PC-9 (cell line): ENCODE measurements at regions not wholly inside any gene's neighbourhood (a gene's known extent, or its start where the extent isn't known, plus 50 kb on each side); places are given as distances from the start of the nearest gene placed in this dataset.

Experiments
- BruUV-seq: library from RNA; stranded (reverse); fragments of 400-500 nt; replicated peaks from 2 replicates; lab custom pipeline; 2021; lab: Mats Ljungman, UMichigan
- CTCF ChIA-PET: fragments of 300-600 bp; sonication (Branson Sonifier 250); formaldehyde crosslinking; loops from one replicate; lab custom pipeline; 2022; ENCODE audit warnings: antibody characterized with exemption; lab: Charles Lee
- POLR2A ChIA-PET: fragments of 300-600 bp; sonication (Branson Sonifier 250); formaldehyde crosslinking; loops from one replicate; lab custom pipeline; 2022; ENCODE audit warnings: antibody characterized with exemption; ENCODE audit not compliant: unreplicated experiment; lab: Charles Lee
- DNase-seq, 2 experiments: peaks; one replicate each; pipeline versions ENCODE4 v3.0.0 to v3.0.0-alpha.2; 2015 to 2022; ENCODE audit warnings: mixed read lengths in 1 of 2
- H2AFZ ChIP-seq: fragments of 200-600 bp; sonication (generic); 2 replicates; pipeline ENCODE4 v1.8.1; 2017; ENCODE audit warnings: antibody characterized with exemption
- H3F3A ChIP-seq: fragments of 200-600 bp; sonication (generic); 2 replicates; pipeline ENCODE4 v1.8.1; 2017; ENCODE audit warnings: antibody characterized with exemption, mild to moderate bottlenecking, low read depth; ENCODE audit not compliant: insufficient read depth
- H3K27ac ChIP-seq: fragments of 200-600 bp; sonication (generic); 2 replicates; pipeline ENCODE4 v1.6.1; 2016; ENCODE audit warnings: mixed run types
- H3K27me3 ChIP-seq: fragments of 200-600 bp; sonication (generic); 2 replicates; pipeline ENCODE4 v1.6.1; 2016; ENCODE audit warnings: low read depth, mixed run types; ENCODE audit not compliant: insufficient read depth
- H3K36me3 ChIP-seq: fragments of 200-600 bp; sonication (generic); 2 replicates; pipeline ENCODE4 v1.6.1; 2016; ENCODE audit warnings: low read depth, mixed run types
- H3K4me1 ChIP-seq: fragments of 200-600 bp; sonication (generic); replicated peaks from 2 replicates; pipeline ENCODE4 v1.6.1; 2016; ENCODE audit warnings: mixed run types; ENCODE audit not compliant: insufficient read depth
- H3K4me2 ChIP-seq: fragments of 200-600 bp; sonication (generic); 2 replicates; pipeline ENCODE4 v1.6.1; 2017; ENCODE audit warnings: mixed run types
- H3K4me3 ChIP-seq: fragments of 200-600 bp; sonication (generic); 2 replicates; pipeline ENCODE4 v1.6.1; 2016; ENCODE audit warnings: mixed run types
- H3K79me2 ChIP-seq: fragments of 200-600 bp; sonication (generic); 2 replicates; pipeline ENCODE4 v1.6.1; 2017; ENCODE audit warnings: low read depth, mixed run types
- H3K9me2 ChIP-seq: fragments of 200-600 bp; sonication (generic); 2 replicates; pipeline ENCODE4 v1.8.1; 2017; ENCODE audit warnings: mild to moderate bottlenecking; ENCODE audit not compliant: insufficient read depth
- H3K9me3 ChIP-seq: fragments of 200-600 bp; sonication (generic); 2 replicates; pipeline ENCODE4 v1.8.1; 2016; ENCODE audit warnings: low read depth; ENCODE audit not compliant: insufficient read depth
- H4K20me1 ChIP-seq: fragments of 200-600 bp; sonication (generic); 2 replicates; pipeline ENCODE4 v1.8.1; 2017; ENCODE audit not compliant: insufficient read depth
- CTCF ChIP-seq: fragments of 200-600 bp; sonication (generic); conservative IDR thresholded peaks from 2 replicates; pipeline ENCODE4 v1.6.1; 2017; ENCODE audit warnings: mixed run types, antibody characterized with exemption, mild to moderate bottlenecking, moderate library complexity
- EZH2 ChIP-seq: fragments of 200-600 bp; sonication (generic); IDR thresholded peaks from 2 replicates; pipeline ENCODE4 v1.8.0; 2017; ENCODE audit warnings: antibody characterized with exemption, low read depth
- intact Hi-C: fragments of 100-400 bp; cut with micrococcal nuclease; formaldehyde crosslinking; loops from one replicate; pipeline ENCODE4 v1.10.0; 2022; ENCODE audit not compliant: unreplicated experiment

GRCh38 chr10:30229536-30229935 lies 119.5 kb downstream of the MTPAP start:
- Histone ChIP-seq H3K4me3 (no peak overlapping the region), H3K79me2 (no peaks in the 10 kb centered on the region), H3K9me2 (no peaks in the 10 kb centered on the region), H3K4me2 (no peak overlapping the region), H3K27me3 (no peaks in the 10 kb centered on the region), H3K9me3 (no peaks in the 10 kb centered on the region), H3K4me1 (peaks cover 11% of the 10 kb centered on the region), H3K36me3 (no peaks in the 10 kb centered on the region), H2AFZ (no peak overlapping the region), H3K27ac (no peak overlapping the region), H3F3A (no peaks in the 10 kb centered on the region; the same call in 1 of the 2 replicates), H4K20me1 (no peaks in the 10 kb centered on the region)
- intact Hi-C loops = loop anchor here (10.0 kb wide), 1 partner anchor 175 kb away; the partner anchor contains the start of gene JCAD
- CTCF ChIA-PET = no interaction called here
- POLR2A ChIA-PET = interaction anchor here (0.6 kb wide), 1 partner anchor 132 kb away, joined by 3 read pairs; no protein-coding TSS in a partner anchor
- DNase-seq = no peak
- no peak for TF ChIP-seq CTCF
- no peak for TF ChIP-seq EZH2
- no TSS peak for BruUV-seq

DNA sequence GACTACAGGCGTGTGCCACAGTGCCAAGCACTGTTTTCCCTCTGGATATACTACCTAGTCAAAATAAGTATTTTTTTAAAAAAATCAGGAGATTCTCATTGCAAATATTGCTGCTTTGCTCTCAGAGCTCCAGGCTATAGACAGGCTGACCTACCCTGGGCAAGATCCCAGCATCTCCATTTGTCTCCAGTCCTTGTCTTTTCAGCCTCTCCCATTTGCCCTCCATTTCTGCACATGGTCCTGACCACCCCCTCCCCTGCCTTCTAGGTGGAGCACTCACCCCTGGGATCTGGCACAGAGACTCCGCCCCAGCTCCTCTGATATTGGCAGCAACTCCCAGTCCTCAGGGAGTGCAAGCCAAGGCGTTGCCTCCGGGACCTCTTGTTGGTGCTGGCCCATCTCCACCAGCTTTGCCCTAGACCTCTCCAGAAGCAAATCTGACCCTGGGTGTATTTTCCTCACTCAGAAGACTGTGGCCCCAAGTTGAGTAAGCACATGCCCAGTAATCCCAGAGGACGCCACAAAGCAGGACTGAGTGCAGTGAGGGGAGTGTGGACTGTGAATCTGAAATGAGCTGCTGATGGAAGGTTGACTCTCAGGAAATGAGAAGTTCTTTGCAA lies 120.6 kb downstream of the MTPAP start:
- Histone ChIP-seq H3K36me3 (no peaks in the 10 kb centered on the region), H3K4me2 (no peak overlapping the region), H3K9me3 (no peaks in the 10 kb centered on the region), H3K9me2 (no peaks in the 10 kb centered on the region), H2AFZ (no peak overlapping the region), H3K4me1 (peaks cover 11% of the 10 kb centered on the region), H3K27me3 (no peaks in the 10 kb centered on the region), H3K4me3 (no peak overlapping the region), H3F3A (no peaks in the 10 kb centered on the region; the same call in 1 of the 2 replicates), H4K20me1 (no peaks in the 10 kb centered on the region), H3K79me2 (no peaks in the 10 kb centered on the region), H3K27ac (no peak overlapping the region)
- no peak for TF ChIP-seq CTCF
- no peak for TF ChIP-seq EZH2
- CTCF ChIA-PET = no interaction called here
- POLR2A ChIA-PET = no interaction called here
- BruUV-seq = no TSS peak
- DNase-seq = no peak
- intact Hi-C loops = loop anchor here (10.0 kb wide), 1 partner anchor 174 kb away; the partner anchor contains the start of gene JCAD

DNA sequence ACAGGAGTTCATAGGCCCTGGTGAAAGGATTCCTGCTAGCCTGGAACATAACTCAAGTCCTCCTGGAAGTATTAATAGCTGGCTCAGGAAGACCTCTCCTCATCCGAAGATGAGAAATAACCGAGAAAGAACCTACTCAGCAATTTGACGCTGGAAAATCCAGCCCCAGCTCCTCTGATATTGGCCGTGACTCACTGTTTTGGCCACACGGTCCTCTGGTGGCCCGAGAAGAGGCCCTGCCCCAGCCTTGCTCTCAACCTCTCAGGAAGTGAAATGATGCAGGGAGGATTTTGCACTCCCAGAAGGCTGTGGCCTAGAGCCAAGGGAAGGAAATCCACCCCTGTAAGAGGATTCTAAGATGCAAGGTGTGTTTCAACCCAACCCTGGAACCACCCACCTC lies 121.6 kb downstream of the MTPAP start:
- Histone ChIP-seq H3F3A (no peaks in the 10 kb centered on the region; the same call in 1 of the 2 replicates), H3K4me3 (no peak overlapping the region), H2AFZ (no peak overlapping the region), H3K9me3 (no peaks in the 10 kb centered on the region), H3K4me1 (peaks cover 11% of the 10 kb centered on the region), H3K4me2 (no peak overlapping the region), H4K20me1 (no peaks in the 10 kb centered on the region), H3K9me2 (no peaks in the 10 kb centered on the region), H3K36me3 (no peaks in the 10 kb centered on the region), H3K27me3 (no peaks in the 10 kb centered on the region), H3K79me2 (no peaks in the 10 kb centered on the region), H3K27ac (no peak overlapping the region)
- CTCF ChIA-PET = no interaction called here
- no peak for DNase-seq
- TF ChIP-seq EZH2 (no peak), CTCF (no peak)
- no TSS peak for BruUV-seq
- intact Hi-C loops = loop anchor here (10.0 kb wide), 1 partner anchor 173 kb away; the partner anchor contains the start of gene JCAD
- POLR2A ChIA-PET = no interaction called here
